WI38 (cell line): ENCODE measurements at regions not wholly inside any gene's neighbourhood (a gene's known extent, or its start where the extent isn't known, plus 50 kb on each side); places are given as distances from the start of the nearest gene placed in this dataset.

ENCODE experiments used
- H3K4me3 ChIP-seq: 2 replicates; pipeline ENCODE4 v1.5.1; 2011; ENCODE audit warnings: low read depth, mild to moderate bottlenecking, control low read depth, low read length
- TF ChIP-seq, protein P1 (sequence below): IDR thresholded peaks from 2 replicates; pipeline ENCODE4 v1.5.1; 2012; ENCODE audit warnings: low read depth, mild to moderate bottlenecking, control low read depth, low read length

DNA sequence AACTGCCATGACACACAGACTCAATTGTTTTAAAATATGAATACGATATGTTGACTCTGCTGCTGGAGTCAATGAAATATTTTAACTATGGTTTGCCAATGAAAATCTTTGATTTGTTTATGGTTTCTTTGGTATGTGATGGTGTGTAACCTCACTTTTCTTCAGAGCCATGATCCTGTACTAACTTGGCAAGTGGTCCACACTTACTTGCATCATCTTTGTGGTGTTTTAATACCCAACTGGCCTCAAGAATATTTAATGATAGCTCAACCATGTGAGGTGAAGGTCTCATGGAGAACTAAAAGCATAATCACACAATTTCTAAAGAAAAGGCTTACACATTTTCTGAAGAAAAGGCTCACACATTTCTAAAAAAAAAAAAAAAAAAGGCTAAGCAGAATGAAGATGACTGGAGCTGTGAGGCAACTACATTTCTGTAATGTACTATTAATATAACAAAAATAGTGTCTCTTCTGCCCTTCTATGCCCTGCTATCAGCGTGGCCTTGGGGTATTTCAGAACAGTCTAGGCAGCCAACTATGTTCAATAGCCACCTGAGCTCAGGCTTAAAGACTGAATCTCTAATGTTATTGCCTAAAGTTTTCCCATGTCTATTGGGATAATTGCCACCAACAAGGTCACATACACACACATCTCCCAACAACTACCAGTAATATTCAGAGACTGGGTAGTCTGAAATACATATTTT, 395.0 kb downstream of the MLLT3 start:
- TF ChIP-seq, protein P1, sequence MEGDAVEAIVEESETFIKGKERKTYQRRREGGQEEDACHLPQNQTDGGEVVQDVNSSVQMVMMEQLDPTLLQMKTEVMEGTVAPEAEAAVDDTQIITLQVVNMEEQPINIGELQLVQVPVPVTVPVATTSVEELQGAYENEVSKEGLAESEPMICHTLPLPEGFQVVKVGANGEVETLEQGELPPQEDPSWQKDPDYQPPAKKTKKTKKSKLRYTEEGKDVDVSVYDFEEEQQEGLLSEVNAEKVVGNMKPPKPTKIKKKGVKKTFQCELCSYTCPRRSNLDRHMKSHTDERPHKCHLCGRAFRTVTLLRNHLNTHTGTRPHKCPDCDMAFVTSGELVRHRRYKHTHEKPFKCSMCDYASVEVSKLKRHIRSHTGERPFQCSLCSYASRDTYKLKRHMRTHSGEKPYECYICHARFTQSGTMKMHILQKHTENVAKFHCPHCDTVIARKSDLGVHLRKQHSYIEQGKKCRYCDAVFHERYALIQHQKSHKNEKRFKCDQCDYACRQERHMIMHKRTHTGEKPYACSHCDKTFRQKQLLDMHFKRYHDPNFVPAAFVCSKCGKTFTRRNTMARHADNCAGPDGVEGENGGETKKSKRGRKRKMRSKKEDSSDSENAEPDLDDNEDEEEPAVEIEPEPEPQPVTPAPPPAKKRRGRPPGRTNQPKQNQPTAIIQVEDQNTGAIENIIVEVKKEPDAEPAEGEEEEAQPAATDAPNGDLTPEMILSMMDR = no peak

DNA sequence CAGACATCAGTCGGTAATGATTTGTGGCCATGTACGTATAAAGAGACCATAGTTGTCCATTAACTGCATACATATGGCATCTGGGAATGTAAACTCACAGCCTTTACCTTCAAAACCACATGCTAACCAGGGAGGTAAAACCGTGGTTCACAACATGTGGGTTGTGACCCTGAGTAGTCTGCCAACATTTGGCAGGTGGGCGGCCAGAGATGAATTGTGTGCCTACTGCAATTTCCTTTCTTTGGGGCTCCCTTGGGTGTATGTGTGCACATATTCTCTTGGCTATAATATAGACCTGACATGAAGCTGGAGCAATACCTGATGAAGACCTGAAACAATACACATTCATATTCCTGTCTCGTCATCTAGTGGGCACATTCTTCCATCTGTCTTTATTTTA, 396.0 kb downstream of the MLLT3 start:
- H3K4me3 ChIP-seq = peak overlapping the region; percentile 52
- TF ChIP-seq, protein P1 = no peak

More for the DNA sequence above, 395.0 kb downstream of the MLLT3 start:
- no peak overlapping the region for H3K4me3 ChIP-seq

DNA sequence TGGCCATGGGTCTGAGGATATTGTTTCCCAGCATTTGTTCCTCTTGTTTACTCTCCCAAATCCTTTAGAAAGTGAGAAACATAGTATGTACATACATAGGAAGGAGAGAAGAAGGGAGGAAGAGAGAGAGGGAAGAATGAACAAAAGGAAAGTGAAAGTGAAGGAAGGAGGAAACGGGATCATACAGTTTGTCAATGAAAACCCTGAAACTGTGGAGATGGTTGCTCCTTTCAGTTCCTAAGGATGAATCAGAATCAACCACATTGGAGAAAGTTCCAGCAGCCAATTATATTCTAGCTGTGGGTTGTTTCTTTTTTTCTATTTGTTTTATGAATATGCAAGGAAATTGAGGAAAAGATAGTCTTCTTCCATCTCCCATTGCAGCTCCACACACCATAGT, 396.5 kb downstream of the MLLT3 start:
- TF ChIP-seq, protein P1 = no peak
- peak overlapping the region; percentile 52 for H3K4me3 ChIP-seq

DNA sequence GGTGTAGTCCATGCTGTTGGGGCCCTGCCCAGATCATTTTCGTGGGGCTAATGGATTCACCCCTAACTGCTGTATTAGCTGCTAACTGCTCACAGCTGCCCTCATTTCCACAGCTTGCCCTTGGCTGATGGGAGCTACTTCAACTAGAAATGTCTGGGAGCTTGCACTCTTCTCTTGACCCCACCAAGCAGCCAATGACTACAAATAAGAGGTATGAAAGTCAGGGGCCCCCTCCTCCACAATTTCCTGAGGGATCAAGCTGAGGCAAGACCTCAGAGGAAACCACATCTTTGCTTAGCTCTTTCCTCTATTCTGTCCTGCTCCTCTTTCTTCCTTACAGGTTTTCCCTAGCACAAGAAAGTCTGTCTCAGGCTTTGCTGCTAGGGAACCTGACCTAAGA, 397.5 kb downstream of the MLLT3 start:
- TF ChIP-seq, protein P1 = no peak
- no peak overlapping the region for H3K4me3 ChIP-seq

DNA sequence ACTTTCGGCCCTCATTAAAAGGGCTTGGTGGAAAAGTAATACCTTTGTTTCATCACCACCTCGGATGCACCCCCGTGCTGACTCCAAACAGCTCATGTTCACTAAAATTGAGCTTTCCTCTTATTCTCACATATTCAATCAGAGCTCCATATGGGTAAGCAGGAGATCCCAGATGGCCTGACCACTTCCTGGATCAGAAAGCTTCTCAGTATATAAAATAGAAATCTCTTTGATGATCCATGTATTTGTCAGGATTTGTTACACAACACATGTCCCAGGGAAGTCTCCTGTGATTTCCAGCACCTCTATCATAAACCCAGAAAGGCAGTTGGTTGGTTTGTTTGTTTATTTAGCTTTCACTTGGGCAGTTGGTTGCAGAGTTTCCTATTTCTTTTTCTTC, 402.0 kb downstream of the MLLT3 start:
- H3K4me3 ChIP-seq = no peak overlapping the region
- TF ChIP-seq, protein P1 = no peak

DNA sequence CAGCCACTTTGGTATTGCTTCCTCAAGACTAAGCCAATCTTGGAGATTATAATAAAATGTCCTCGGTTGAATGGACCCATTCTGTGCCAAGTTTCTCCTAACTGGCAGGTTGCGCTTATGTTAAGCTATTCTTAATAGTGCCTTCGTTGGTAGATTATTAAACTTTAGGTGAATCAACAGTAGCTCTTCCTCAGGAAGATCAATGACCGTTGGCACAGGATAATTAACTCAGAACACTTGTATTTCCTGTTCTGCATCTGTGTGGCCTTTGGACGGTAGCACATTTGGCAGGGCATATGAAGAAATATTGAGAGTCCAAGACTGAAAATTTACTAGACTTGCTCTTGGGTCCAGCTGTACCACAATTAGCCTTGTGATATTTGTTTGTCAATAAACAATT, 402.9 kb downstream of the MLLT3 start:
- no peak overlapping the region for H3K4me3 ChIP-seq
- TF ChIP-seq, protein P1 = no peak

DNA sequence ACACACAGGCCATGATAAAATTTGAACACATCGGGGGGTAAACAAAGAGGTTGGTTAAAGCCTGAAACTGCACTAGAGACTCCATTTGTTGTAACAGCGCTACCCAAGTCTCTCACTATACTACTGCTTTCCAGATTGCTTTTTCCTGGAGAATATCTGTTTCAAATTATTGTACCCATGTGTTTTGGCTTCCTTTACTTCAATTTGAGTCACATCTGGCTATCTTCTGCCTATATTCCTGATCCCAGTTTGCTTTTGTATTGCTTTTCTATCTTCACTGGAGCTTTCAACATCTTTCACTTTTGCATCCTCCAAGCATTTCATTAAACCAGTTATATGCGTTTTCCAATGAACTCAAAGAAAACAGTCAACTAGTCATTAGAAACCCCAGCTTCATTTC, 404.7 kb downstream of the MLLT3 start:
- TF ChIP-seq, protein P1 = no peak
- H3K4me3 ChIP-seq = no peak overlapping the region
